Caco-2 (cell line): ENCODE measurements at regions not wholly inside any gene's neighbourhood (a gene's known extent, or its start where the extent isn't known, plus 50 kb on each side); places are given as distances from the start of the nearest gene placed in this dataset.

Experiments
- BruUV-seq: library from RNA; stranded (reverse); fragments of 400-500 nt; replicated peaks from 2 replicates; lab custom pipeline; 2021; lab: Mats Ljungman, UMichigan
- CTCF ChIA-PET: fragments of 300-600 bp; sonication (Branson Sonifier 250); formaldehyde crosslinking; loops from one replicate; lab custom pipeline; 2022; ENCODE audit warnings: antibody characterized with exemption; lab: Charles Lee
- POLR2A ChIA-PET: fragments of 300-600 bp; sonication (Branson Sonifier 250); formaldehyde crosslinking; loops from one replicate; lab custom pipeline; 2022; ENCODE audit warnings: antibody characterized with exemption; lab: Charles Lee
- DNase-seq, 2 experiments: peaks; one replicate each; pipeline versions ENCODE4 v3.0.0 to v3.0.0-alpha.2; 2020 to 2022
- H3K27me3 ChIP-seq: replicated peaks from 2 replicates; pipeline ENCODE4 v1.6.0; 2011; ENCODE audit warnings: low read length; ENCODE audit not compliant: control insufficient read depth, insufficient read depth
- H3K36me3 ChIP-seq: 2 replicates; pipeline ENCODE4 v1.5.1; 2011; ENCODE audit warnings: low read length; ENCODE audit not compliant: control insufficient read depth, insufficient read depth
- H3K4me1 ChIP-seq: fragments of 250-450 bp; sonication (Bioruptor Pico); 2 replicates; pipeline ENCODE4 v1.5.1; 2020; ENCODE audit warnings: mild to moderate bottlenecking
- H3K4me3 ChIP-seq: 2 replicates; pipeline ENCODE4 v1.5.1; 2011; ENCODE audit warnings: low read depth, mild to moderate bottlenecking, control low read depth, low read length
- H3K9me3 ChIP-seq: fragments of 250-450 bp; sonication (Bioruptor Pico); 2 replicates; pipeline ENCODE4 v1.5.1; 2020; ENCODE audit warnings: mild to moderate bottlenecking, moderate library complexity
- H3K27ac Mint-ChIP-seq: one replicate; pipeline ENCODE4 v1.8.0; 2022; ENCODE audit warnings: mixed read lengths; ENCODE audit not compliant: unreplicated experiment
- H3K27me3 Mint-ChIP-seq: one replicate; pipeline ENCODE4 v1.8.0; 2022; ENCODE audit warnings: mixed read lengths; ENCODE audit not compliant: insufficient read depth, unreplicated experiment
- H3K36me3 Mint-ChIP-seq: one replicate; pipeline ENCODE4 v1.8.0; 2022; ENCODE audit warnings: mild to moderate bottlenecking, mixed read lengths; ENCODE audit not compliant: insufficient read depth, unreplicated experiment
- H3K4me1 Mint-ChIP-seq: one replicate; pipeline ENCODE4 v1.8.0; 2022; ENCODE audit warnings: low read depth, mixed read lengths; ENCODE audit not compliant: unreplicated experiment
- H3K4me3 Mint-ChIP-seq: one replicate; pipeline ENCODE4 v1.8.0; 2022; ENCODE audit warnings: mild to moderate bottlenecking, moderate library complexity, mixed read lengths; ENCODE audit not compliant: unreplicated experiment
- H3K9me3 Mint-ChIP-seq: one replicate; pipeline ENCODE4 v1.8.0; 2022; ENCODE audit warnings: mixed read lengths; ENCODE audit not compliant: unreplicated experiment
- intact Hi-C: fragments of 100-400 bp; cut with micrococcal nuclease; formaldehyde crosslinking; loops from one replicate; pipeline ENCODE4 v1.10.0; 2022; ENCODE audit not compliant: unreplicated experiment
- TF ChIP-seq, protein P1 (sequence below), 2 experiments: fragments of 200-600 bp in 1 of 2; IDR thresholded peaks; 1 replicate in 1 of 2; 2 replicates in 1 of 2; pipeline versions ENCODE4 v1.5.1 to v1.8.0; 2011 to 2022; ENCODE audit warnings: antibody characterized with exemption in 1 of 2, control low read depth in 1 of 2, inconsistent platforms in 1 of 2, low read depth in 1 of 2, low read length in 1 of 2, mild to moderate bottlenecking in 1 of 2, moderate library complexity in 1 of 2; ENCODE audit not compliant: insufficient read depth in 1 of 2, severe bottlenecking in 1 of 2, unreplicated experiment in 1 of 2

DNA sequence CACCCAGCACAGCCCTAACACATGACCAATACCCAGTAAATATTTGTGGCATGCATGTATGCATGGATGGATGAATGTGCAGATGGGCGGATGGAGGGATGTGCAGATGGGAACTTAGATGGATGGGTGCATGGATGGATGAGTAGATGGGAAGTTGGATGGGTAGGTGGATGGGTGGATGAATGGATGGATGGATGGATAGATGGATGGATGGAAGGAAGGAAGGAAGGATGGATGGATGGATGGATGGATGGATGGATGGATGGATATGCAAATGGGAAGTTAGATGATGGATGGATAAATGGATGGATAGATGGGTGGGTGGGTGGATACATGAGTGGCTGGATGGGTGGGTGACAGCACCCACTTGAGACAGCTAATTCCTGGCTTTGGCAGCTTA, 193.2 kb upstream of the TNRC6C start:
- no TSS peak for BruUV-seq
- H3K4me1 Mint-ChIP-seq, result no peaks in the 10 kb centered on the region
- TF ChIP-seq, protein P1, sequence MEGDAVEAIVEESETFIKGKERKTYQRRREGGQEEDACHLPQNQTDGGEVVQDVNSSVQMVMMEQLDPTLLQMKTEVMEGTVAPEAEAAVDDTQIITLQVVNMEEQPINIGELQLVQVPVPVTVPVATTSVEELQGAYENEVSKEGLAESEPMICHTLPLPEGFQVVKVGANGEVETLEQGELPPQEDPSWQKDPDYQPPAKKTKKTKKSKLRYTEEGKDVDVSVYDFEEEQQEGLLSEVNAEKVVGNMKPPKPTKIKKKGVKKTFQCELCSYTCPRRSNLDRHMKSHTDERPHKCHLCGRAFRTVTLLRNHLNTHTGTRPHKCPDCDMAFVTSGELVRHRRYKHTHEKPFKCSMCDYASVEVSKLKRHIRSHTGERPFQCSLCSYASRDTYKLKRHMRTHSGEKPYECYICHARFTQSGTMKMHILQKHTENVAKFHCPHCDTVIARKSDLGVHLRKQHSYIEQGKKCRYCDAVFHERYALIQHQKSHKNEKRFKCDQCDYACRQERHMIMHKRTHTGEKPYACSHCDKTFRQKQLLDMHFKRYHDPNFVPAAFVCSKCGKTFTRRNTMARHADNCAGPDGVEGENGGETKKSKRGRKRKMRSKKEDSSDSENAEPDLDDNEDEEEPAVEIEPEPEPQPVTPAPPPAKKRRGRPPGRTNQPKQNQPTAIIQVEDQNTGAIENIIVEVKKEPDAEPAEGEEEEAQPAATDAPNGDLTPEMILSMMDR (IDR thresholded peaks at IDR 0.05; ENCODE audit: insufficient read depth in 1 of 2, low read depth in 1 of 2, low read length in 1 of 2, severe bottlenecking in 1 of 2, unreplicated experiment in 1 of 2), result no peak
- no peaks in the 10 kb centered on the region for H3K9me3 Mint-ChIP-seq
- H3K36me3 Mint-ChIP-seq, result no peaks in the 10 kb centered on the region
- intact Hi-C loops, result no loop called here
- no peaks in the 10 kb centered on the region for H3K4me1 ChIP-seq
- peaks cover 4% of the 10 kb centered on the region; the same call in 1 of the 2 replicates for H3K9me3 ChIP-seq
- H3K36me3 ChIP-seq, result no peaks in the 10 kb centered on the region
- H3K4me3 Mint-ChIP-seq, result no peak overlapping the region
- no peak overlapping the region for H3K4me3 ChIP-seq
- DNase-seq, result no peak
- no peaks in the 10 kb centered on the region; the same call in 1 of the 2 replicates for H3K27me3 ChIP-seq
- POLR2A ChIA-PET, result no interaction called here
- CTCF ChIA-PET, result no interaction called here
- peaks cover 23% of the 10 kb centered on the region for H3K27me3 Mint-ChIP-seq
- no peak overlapping the region for H3K27ac Mint-ChIP-seq

DNA sequence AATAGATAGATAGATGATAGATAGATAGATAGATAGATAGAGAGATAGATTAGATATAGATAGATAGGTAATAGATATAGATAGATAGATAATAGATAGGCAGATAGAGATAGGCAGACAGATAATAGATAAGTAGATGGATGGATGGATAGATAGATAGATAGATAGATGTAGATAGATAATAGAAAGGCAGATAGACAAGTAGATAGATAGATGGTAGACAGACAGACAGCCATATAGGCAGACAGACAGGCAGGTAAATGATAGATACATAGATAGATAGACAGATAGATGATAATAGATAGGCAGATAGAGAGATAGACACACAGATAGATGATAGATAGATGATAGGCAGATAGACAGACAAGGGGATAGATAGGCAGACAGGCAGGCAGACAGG, 191.4 kb upstream of the TNRC6C start:
- no peak overlapping the region for H3K4me3 Mint-ChIP-seq
- Histone ChIP-seq H3K4me3 (no peak overlapping the region), H3K36me3 (no peaks in the 10 kb centered on the region), H3K27me3 (no peaks in the 10 kb centered on the region; the same call in 1 of the 2 replicates), H3K9me3 (peaks cover 4% of the 10 kb centered on the region; the same call in 1 of the 2 replicates), H3K4me1 (no peaks in the 10 kb centered on the region)
- ChIA-PET POLR2A (no interaction called here), CTCF (no interaction called here)
- DNase-seq, result no peak
- BruUV-seq, result no TSS peak
- intact Hi-C loops, result no loop called here
- TF ChIP-seq, protein P1 (IDR thresholded peaks at IDR 0.05; ENCODE audit: insufficient read depth in 1 of 2, low read depth in 1 of 2, low read length in 1 of 2, severe bottlenecking in 1 of 2, unreplicated experiment in 1 of 2), result no peak
- H3K36me3 Mint-ChIP-seq, result no peaks in the 10 kb centered on the region
- no peak overlapping the region for H3K27ac Mint-ChIP-seq
- H3K27me3 Mint-ChIP-seq, result peaks cover 20% of the 10 kb centered on the region
- H3K9me3 Mint-ChIP-seq, result no peaks in the 10 kb centered on the region
- peaks cover 2% of the 10 kb centered on the region for H3K4me1 Mint-ChIP-seq

DNA sequence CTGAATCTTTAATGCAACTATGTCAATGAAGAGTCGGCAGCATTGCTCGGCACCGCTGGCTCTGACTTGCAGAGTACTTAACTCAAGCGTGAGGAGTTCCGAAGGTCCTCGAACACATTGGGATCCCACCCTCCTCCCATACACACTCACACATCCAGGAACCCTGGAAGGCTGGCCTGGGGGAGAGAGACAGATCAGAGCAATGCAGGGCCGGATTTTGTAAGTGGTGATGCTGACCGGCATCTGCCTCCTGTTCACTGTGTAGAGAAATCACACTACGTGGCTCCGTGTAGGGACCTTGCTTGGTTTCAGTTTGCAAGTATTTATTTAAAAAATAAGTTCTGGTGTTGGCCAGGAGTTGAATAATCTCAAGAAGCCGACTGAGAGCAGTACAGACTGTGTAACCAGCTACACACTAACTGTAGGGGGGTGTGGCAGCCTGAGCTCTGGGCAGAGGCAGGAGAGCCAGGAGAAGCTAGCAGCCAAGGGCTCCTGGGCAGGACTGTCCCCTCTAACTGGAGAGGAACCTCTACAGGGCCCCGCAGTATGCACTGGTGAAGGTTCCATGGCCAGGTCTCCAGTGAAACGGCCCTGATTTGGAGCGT, 190.2 kb upstream of the TNRC6C start:
- TF ChIP-seq, protein P1 (IDR thresholded peaks at IDR 0.05; ENCODE audit: insufficient read depth in 1 of 2, low read depth in 1 of 2, low read length in 1 of 2, severe bottlenecking in 1 of 2, unreplicated experiment in 1 of 2), result no peak
- H3K4me3 ChIP-seq, result no peak overlapping the region
- ChIA-PET CTCF (interaction anchor here (0.5 kb wide), 1 partner anchor 193 kb away, joined by 3 read pairs; no protein-coding TSS in a partner anchor), POLR2A (interaction anchor here (1.7 kb wide), 1 partner anchor 190 kb away, joined by 6 read pairs; the partner anchor contains the start of gene TNRC6C)
- BruUV-seq, result no TSS peak
- Mint-ChIP-seq H3K27ac (no peak overlapping the region), H3K4me3 (no peak overlapping the region), H3K27me3 (peaks cover 20% of the 10 kb centered on the region), H3K9me3 (no peaks in the 10 kb centered on the region), H3K4me1 (peaks cover 6% of the 10 kb centered on the region), H3K36me3 (no peaks in the 10 kb centered on the region)
- intact Hi-C loops, result no loop called here
- peaks cover 4% of the 10 kb centered on the region; the same call in 1 of the 2 replicates for H3K9me3 ChIP-seq
- no peak for DNase-seq
- no peaks in the 10 kb centered on the region for H3K36me3 ChIP-seq
- H3K4me1 ChIP-seq, result no peaks in the 10 kb centered on the region
- no peaks in the 10 kb centered on the region; the same call in 1 of the 2 replicates for H3K27me3 ChIP-seq
